ENCODE measurements at regions not wholly inside any gene's neighbourhood (a gene's known extent, or its start where the extent isn't known, plus 50 kb on each side); places are given as distances from the start of the nearest gene placed in this dataset.

- no peak for TF ChIP-seq RFX5 (IDR thresholded peaks at IDR 0.05; ENCODE audit: low read length)
Measured at GRCh38 chr12:85390266-85390665, 110.2 kb downstream of the ALX1 start (continued).

- Histone ChIP-seq H3K27me3 (ENCODE audit: insufficient read depth) (no peaks in the 10 kb centered on the region), H3K4me2 (no peak overlapping the region), H3K4me1 (ENCODE audit: control insufficient read depth in 1 of 2, insufficient read depth in 2 of 2, low read depth in 1 of 2, low read length in 1 of 2) (peaks cover 0 to 7% of the 10 kb centered on the region in 2 experiments; a peak in 2 of 4 replicates), H3K79me2 (ENCODE audit: insufficient read depth) (no peaks in the 10 kb centered on the region), H3K27ac (ENCODE audit: low read depth in 2 of 2, low read length in 1 of 2) (no peak overlapping the region; a peak in 1 of 4 replicates), H3F3A (replicated peaks; ENCODE audit: insufficient read depth) (no peaks in the 10 kb centered on the region), H3K4me3 (ENCODE audit: low read depth in 2 of 2, low read length in 1 of 2) (no peak overlapping the region), H3K9ac (no peak overlapping the region), H4K20me1 (ENCODE audit: insufficient read depth) (no peaks in the 10 kb centered on the region), H3K9me2 (no peaks in the 10 kb centered on the region), H3K36me3 (replicated peaks in 1 of 2; ENCODE audit: control insufficient read depth in 1 of 2, insufficient read depth in 2 of 2, low read length in 1 of 2) (no peaks in the 10 kb centered on the region), H3K9me3 (no peaks in the 10 kb centered on the region), H2AFZ (ENCODE audit: low read depth) (no peak overlapping the region)
- WGBS (ENCODE audit: low lambda C conversion rate), result 3% methylated on average over 1 of the region's 1 CpG
- DNase-seq, result peak; percentile 1
- ChIA-PET CTCF (interaction anchor here (0.9 to 1.2 kb wide), 3 partner anchors 15 to 363 kb away, joined by 3 read pairs; no protein-coding TSS in a partner anchor), POLR2A (no interaction called here)
- TF ChIP-seq TEAD4 (IDR thresholded peaks at IDR 0.05; ENCODE audit: borderline replicate concordance, insufficient read depth), result 0 out of 2 replicates have a peak, but pooled peaks have one; percentile 15
- TF ChIP-seq RFX5 (IDR thresholded peaks at IDR 0.05; ENCODE audit: low read length), result no peak
- TF ChIP-seq CHD2 (IDR thresholded peaks at IDR 0.05; ENCODE audit: low read length, partially characterized antibody), result no peak
- no peak for TF ChIP-seq MAX (IDR thresholded peaks at IDR 0.05; ENCODE audit: low read depth)
- no peak for TF ChIP-seq MXI1 (IDR thresholded peaks at IDR 0.05; ENCODE audit: low read depth, low read length)
- peak; percentile 74 for TF ChIP-seq TCF12 (IDR thresholded peaks at IDR 0.05)
- TF ChIP-seq ZBTB33 (IDR thresholded peaks at IDR 0.05; ENCODE audit: borderline replicate concordance, low read depth), result no peak
- no peak for TF ChIP-seq NFIC (IDR thresholded peaks at IDR 0.05; ENCODE audit: borderline replicate concordance)
- 0 out of 2 replicates have a peak, but pooled peaks have one; percentile 8 for TF ChIP-seq JUND (IDR thresholded peaks at IDR 0.05)
- peak; percentile 73 for TF ChIP-seq PBX3 (IDR thresholded peaks at IDR 0.05)
- no peak for TF ChIP-seq REST (IDR thresholded peaks at IDR 0.05; ENCODE audit: low read depth, low read length)
- no peak for TF ChIP-seq GABPA (IDR thresholded peaks at IDR 0.05; ENCODE audit: low read depth)
- peak; percentile 8 to 50; a peak in 2 of 4 replicates for TF ChIP-seq EP300 (IDR thresholded peaks at IDR 0.05; ENCODE audit: borderline replicate concordance in 1 of 2, low read depth in 1 of 2, low read length in 1 of 2)
- TF ChIP-seq POLR2AphosphoS5 (IDR thresholded peaks at IDR 0.05; ENCODE audit: low read depth, low read length), result no peak
- TF ChIP-seq RCOR1 (IDR thresholded peaks at IDR 0.05; ENCODE audit: low read length), result no peak
Measured at GRCh38 chr12:85392508-85392907, 112.5 kb downstream of the ALX1 start.
